CD4-positive, alpha-beta T cell treated with Interleukin-17A for 1 hour (primary cell): ENCODE measurements at regions not wholly inside any gene's neighbourhood (a gene's known extent, or its start where the extent isn't known, plus 50 kb on each side); places are given as distances from the start of the nearest gene placed in this dataset.
A peak's percentile ranks its signal among the peaks of the same experiment; 100 is the strongest.
"Not testable (repeated sequence)": the region's sequence is repeated elsewhere in the genome, so short reads cannot be mapped to it uniquely, and the experiment has no call there.

Source experiments
- DNase-seq: peaks from one replicate; pipeline ENCODE4 v3.0.0-alpha.2; 2020

GRCh38 chr9:34783951-34784487, 74.1 kb upstream of the CCL21 start:
- DNase-seq: no peak

- no peak for DNase-seq
Observed at GRCh38 chr9:34782372-34782771, 72.4 kb upstream of the CCL21 start.

GRCh38 chr9:34777666-34778065, 67.7 kb upstream of the CCL21 start:
- no peak for DNase-seq

GRCh38 chr9:34773955-34774354, 64.0 kb upstream of the CCL21 start:
- DNase-seq: no peak

- no peak for DNase-seq
Observed at GRCh38 chr9:34773306-34773910, 63.5 kb upstream of the CCL21 start.

- no peak for DNase-seq
Observed at GRCh38 chr9:34771007-34771406, 61.1 kb upstream of the CCL21 start.

GRCh38 chr9:34767087-34767486, 57.2 kb upstream of the CCL21 start:
- not testable (repeated sequence) for DNase-seq

- DNase-seq: peak; percentile 16
Observed at GRCh38 chr9:34760196-34761040, 50.5 kb upstream of the CCL21 start.
